ENCODE measurements at regions not wholly inside any gene's neighbourhood (a gene's known extent, or its start where the extent isn't known, plus 50 kb on each side); places are given as distances from the start of the nearest gene placed in this dataset.

DNA sequence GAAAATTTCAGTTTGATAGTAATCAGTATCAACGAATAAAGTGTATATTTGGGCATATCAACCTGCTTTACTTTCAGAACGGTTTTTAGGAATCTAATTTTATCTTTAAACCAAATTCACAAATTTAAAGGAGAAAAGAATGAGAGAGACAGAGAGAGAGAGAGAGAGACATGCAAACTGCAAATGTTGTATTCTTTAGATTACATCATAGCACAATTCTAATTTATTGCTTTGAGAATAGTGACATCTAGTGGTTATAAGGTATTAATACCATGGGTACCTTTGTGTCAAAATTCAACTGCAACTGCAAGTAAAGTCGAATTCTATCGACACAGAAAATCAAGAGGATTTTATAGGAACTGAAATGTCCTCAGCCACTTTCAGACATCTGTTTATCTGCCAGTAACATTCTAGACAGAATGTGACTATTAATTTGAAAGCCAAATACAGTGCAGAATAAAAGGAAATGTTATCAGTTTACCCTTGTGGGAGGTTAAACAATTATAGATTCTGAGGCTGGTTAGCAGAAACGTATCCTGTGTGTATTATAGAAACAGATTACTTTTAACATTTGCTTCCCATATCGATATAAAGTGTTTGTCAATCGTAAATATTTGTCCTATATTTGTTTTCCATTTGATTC, 529.8 kb upstream of the VRK2 start:
- no peaks in the 10 kb centered on the region for H3K36me3 Mint-ChIP-seq (ENCODE audit: low read depth)
- no peak overlapping the region for H3K27ac Mint-ChIP-seq
- H3K9me3 Mint-ChIP-seq: no peaks in the 10 kb centered on the region
- H3K27me3 Mint-ChIP-seq: no peaks in the 10 kb centered on the region
- no peaks in the 10 kb centered on the region for H3K4me1 Mint-ChIP-seq
- DNase-seq (no peak), ATAC-seq (no peak)
- H3K4me3 Mint-ChIP-seq: no peak overlapping the region

DNA sequence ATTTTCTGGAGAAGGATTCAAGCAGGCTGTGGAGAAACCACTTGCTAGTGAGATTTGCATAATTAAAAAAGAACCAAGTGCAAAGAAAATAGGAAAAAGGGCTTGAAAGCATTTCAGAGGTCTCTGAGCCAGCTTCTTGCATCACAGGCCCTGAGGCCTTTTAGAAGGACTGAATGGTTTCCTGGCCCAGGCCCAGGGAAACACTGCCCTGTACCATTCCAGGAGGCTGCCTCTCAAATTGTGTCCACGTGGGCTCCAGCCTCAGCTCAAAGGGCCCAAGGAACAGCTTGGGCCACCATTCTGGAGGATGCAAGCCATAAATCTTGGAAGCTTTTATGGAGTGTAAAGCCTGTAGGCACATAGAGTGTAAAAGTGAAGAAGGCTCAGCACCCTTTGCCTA, 523.3 kb upstream of the VRK2 start:
- Mint-ChIP-seq H3K4me3 (no peak overlapping the region), H3K27me3 (no peaks in the 10 kb centered on the region), H3K36me3 (ENCODE audit: low read depth) (no peaks in the 10 kb centered on the region), H3K9me3 (peaks cover 17% of the 10 kb centered on the region), H3K4me1 (no peaks in the 10 kb centered on the region), H3K27ac (no peak overlapping the region)
- ATAC-seq (no peak), DNase-seq (no peak)

DNA sequence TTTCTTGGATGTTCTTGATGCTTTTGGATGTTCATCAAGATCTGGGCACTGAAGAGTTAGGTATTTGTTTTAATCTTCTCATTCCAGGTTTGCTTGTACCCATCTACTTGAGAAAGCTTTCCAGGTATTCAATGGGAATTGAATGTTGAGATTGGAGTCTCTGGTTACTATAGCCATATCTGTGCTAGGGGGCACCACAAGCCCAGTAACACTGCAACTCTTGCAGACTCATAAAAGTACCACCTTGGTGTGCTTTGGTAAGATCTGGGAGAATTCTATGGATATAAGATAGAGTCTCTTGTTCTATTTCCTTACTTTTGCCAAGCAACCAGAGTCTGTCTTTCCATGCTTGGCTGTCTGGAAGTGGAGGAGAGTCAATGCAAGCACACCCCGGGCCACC, 518.9 kb upstream of the VRK2 start:
- peaks cover 27% of the 10 kb centered on the region for H3K9me3 Mint-ChIP-seq
- H3K4me1 Mint-ChIP-seq: no peaks in the 10 kb centered on the region
- H3K27ac Mint-ChIP-seq: no peak overlapping the region
- no peaks in the 10 kb centered on the region for H3K27me3 Mint-ChIP-seq
- ATAC-seq: no peak
- peaks cover 4% of the 10 kb centered on the region for H3K36me3 Mint-ChIP-seq (ENCODE audit: low read depth)
- no peak for DNase-seq
- H3K4me3 Mint-ChIP-seq: no peak overlapping the region

DNA sequence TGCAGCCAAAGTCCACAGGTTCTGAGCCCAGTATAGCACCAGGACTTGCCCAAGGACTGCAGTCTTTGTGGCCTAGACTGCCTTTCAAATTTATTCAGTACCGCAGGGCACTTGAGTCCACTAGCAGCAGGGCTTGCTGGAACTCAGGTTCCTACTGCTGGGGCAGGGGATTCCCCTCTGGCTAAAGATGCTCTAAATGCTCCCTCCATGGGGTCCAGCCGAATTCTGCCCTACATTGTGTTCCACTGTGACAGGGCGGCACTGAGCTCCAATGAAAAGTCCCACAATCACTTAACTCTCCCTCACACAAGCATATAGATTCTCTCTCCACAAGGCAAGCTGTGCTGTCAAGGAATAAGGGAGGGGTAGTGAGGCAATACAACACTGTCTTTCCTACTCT, 518.1 kb upstream of the VRK2 start:
- Mint-ChIP-seq H3K9me3 (peaks cover 27% of the 10 kb centered on the region), H3K27ac (no peak overlapping the region), H3K27me3 (no peaks in the 10 kb centered on the region), H3K36me3 (ENCODE audit: low read depth) (peaks cover 4% of the 10 kb centered on the region), H3K4me3 (no peak overlapping the region), H3K4me1 (no peaks in the 10 kb centered on the region)
- ATAC-seq (no peak), DNase-seq (no peak)

DNA sequence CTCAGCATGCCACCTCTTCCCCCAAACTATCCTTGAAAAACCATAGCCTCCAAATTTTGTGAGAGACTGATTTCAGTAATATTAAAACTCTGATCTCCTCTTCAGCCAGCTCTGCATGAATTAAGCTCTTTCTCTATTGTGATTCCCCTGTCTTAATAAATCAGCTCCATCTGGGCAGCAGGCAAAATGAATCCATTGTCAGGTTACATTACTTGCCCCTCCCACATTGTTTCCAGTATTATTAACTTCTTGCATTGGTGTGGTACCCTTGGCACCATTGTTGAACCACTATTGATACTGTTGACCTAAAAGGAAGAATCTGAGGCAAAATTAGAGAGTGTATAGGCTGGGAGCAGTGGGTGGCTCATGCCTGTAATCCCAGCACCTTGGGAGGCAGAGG, 512.2 kb upstream of the VRK2 start:
- ATAC-seq: no peak
- Mint-ChIP-seq H3K27me3 (no peaks in the 10 kb centered on the region), H3K36me3 (ENCODE audit: low read depth) (no peaks in the 10 kb centered on the region), H3K27ac (no peak overlapping the region), H3K4me1 (no peaks in the 10 kb centered on the region), H3K9me3 (peaks cover 1% of the 10 kb centered on the region), H3K4me3 (no peak overlapping the region)
- DNase-seq: no peak

DNA sequence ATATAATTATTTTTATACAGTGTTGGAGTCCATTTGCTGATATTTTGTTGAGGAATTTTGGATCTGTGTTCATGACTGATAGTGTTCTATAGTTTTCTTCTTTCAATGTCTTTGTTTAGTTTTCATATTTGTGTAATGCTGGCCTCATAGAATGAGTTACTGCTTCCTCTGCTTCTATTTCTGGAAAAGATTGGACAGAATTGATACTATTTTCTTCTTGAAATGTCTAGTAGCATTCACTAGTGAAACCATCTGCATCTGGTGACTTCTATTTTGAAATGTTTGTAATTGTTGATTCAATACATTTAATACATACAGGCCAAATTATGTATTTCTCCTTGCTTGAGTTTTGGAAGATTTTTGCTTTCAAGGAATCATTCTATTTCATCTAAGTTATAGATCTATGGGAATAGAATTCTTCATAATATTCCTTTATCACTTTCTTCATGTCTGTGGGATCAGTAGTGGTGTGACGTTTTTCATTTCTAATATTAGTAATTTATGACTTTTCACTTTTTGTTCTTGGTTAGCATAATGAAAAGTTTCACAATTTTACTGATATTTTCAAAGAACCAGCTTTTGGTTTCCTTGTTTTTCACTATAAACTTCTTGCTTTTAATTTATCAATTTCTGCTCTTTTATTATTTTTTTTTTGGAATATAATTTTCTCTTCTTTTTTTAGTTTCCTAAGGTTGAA, 509.9 kb upstream of the VRK2 start:
- Mint-ChIP-seq H3K4me3 (no peak overlapping the region), H3K9me3 (no peaks in the 10 kb centered on the region), H3K27ac (no peak overlapping the region), H3K27me3 (no peaks in the 10 kb centered on the region), H3K4me1 (no peaks in the 10 kb centered on the region), H3K36me3 (ENCODE audit: low read depth) (no peaks in the 10 kb centered on the region)
- no peak for DNase-seq
- no peak for ATAC-seq

DNA sequence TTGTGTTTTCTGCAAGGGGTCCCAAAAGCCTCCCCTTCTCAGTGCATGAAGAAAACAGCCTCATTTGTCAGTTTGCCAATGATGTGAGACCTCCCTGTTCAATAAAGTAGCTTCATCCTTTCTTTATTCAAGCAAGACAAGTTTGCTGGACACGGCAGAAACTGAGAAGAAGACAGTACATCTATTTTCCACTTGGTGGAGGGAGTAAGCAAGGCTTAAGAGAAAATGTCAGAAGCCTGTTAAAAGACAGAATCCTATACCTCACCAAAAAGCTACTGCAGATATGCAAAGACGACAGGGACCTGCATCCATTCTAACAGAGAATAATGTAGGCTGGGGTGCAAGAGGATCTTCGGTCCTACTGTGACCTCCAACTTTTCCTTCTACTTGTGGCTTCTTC, 506.8 kb upstream of the VRK2 start:
- no peak for DNase-seq
- peaks cover 8% of the 10 kb centered on the region for H3K9me3 Mint-ChIP-seq

DNA sequence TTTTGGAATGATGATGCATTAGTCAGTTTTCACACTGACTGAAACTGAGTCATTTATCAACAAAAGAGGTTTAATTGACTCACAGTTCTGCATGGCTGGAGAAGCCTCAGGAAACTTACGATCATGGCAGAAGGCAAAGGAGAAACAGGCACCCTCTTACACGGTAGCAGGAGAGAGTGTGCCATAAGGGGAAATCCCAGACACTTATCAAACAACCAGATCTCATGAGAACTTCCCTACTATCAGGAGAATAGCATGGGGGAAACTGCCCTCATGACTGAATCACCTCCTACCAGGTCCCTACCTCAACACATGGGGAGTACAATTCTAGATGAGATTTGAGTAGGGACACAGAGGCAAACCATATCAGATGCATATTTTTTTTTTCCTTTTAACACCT, 504.5 kb upstream of the VRK2 start:
- H3K27ac Mint-ChIP-seq: no peak overlapping the region
- H3K4me1 Mint-ChIP-seq: no peaks in the 10 kb centered on the region
- peaks cover 3% of the 10 kb centered on the region for H3K27me3 Mint-ChIP-seq
- no peak overlapping the region for H3K4me3 Mint-ChIP-seq
- no peaks in the 10 kb centered on the region for H3K36me3 Mint-ChIP-seq (ENCODE audit: low read depth)
- peaks cover 8% of the 10 kb centered on the region for H3K9me3 Mint-ChIP-seq
- ATAC-seq (peak; percentile 46), DNase-seq (no peak)

More for the DNA sequence above, 506.8 kb upstream of the VRK2 start:
- H3K4me1 Mint-ChIP-seq: no peaks in the 10 kb centered on the region
- no peaks in the 10 kb centered on the region for H3K27me3 Mint-ChIP-seq
- H3K27ac Mint-ChIP-seq: no peak overlapping the region
- H3K4me3 Mint-ChIP-seq: no peak overlapping the region
- no peak for ATAC-seq
- no peaks in the 10 kb centered on the region for H3K36me3 Mint-ChIP-seq (ENCODE audit: low read depth)

DNA sequence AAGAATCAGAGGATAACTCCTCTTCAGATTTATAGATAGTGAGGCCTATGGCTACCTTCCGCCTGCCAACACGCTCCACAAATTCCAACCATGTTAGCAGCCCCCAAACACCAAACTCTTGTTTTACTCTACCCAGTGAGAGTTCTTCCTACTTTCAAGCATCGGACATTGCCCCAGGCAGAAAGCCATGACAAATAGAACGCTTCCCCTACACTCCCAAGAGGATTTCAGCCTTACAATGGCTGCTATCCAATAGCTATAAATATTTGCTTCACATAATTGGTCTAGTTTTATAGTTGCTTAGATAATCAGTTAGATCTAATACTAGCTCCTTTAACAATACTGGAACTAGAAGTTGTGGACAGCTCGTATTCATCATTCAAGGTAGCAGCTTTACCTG, 503.4 kb upstream of the VRK2 start:
- Mint-ChIP-seq H3K4me3 (no peak overlapping the region), H3K4me1 (no peaks in the 10 kb centered on the region), H3K27me3 (peaks cover 3% of the 10 kb centered on the region), H3K27ac (no peak overlapping the region), H3K36me3 (ENCODE audit: low read depth) (no peaks in the 10 kb centered on the region), H3K9me3 (peaks cover 8% of the 10 kb centered on the region)
- DNase-seq: no peak
- no peak for ATAC-seq

DNA sequence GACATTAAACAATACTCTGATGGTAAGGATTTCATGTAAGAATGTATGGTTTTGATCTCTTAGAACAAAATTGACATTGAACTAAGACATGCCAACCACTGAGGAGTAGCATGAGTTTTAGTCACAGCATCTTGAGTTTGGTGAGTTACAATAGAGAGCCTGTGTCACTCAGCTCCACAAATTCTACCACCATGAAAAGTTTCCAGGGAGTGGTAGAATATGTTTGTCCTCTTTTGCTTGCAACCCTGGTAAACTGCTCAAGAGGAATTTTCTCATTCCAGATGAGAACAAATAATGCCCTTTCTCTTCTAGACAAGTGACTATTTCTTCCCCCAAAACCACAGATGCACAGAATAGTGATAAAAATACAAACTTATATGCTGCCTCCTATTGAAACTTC, 502.0 kb upstream of the VRK2 start:
- ATAC-seq: no peak

DNA sequence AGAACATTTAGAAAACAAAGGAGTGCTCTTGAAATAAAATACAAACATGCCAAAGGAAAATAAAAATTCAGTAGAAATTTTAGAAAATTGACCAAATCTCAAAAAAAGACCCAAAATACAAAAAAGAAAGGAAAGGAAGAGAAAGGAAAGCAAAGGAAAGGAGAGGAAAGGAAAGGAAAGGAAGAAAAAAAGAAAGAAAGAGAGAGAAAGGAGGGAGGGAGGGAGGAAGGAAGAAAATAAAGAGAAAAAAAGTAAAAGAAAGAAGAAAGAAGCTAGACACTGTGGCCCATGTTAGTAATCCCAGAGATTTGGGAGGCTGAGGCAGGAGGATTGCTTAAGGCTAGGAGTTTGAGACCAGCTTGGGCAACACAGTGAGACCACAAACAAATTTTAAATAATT, 500.1 kb upstream of the VRK2 start:
- H3K36me3 Mint-ChIP-seq (ENCODE audit: low read depth): no peaks in the 10 kb centered on the region
- H3K27me3 Mint-ChIP-seq: peaks cover 3% of the 10 kb centered on the region
- no peak overlapping the region for H3K4me3 Mint-ChIP-seq
- H3K9me3 Mint-ChIP-seq: peaks cover 8% of the 10 kb centered on the region
- H3K27ac Mint-ChIP-seq: no peak overlapping the region
- DNase-seq: no peak
- peaks cover 6% of the 10 kb centered on the region for H3K4me1 Mint-ChIP-seq
- no peak for ATAC-seq

More for the DNA sequence above, 502.0 kb upstream of the VRK2 start:
- Mint-ChIP-seq H3K36me3 (ENCODE audit: low read depth) (no peaks in the 10 kb centered on the region), H3K27me3 (peaks cover 3% of the 10 kb centered on the region), H3K4me3 (no peak overlapping the region), H3K9me3 (peaks cover 8% of the 10 kb centered on the region), H3K27ac (no peak overlapping the region), H3K4me1 (peaks cover 3% of the 10 kb centered on the region)
- DNase-seq: no peak

DNA sequence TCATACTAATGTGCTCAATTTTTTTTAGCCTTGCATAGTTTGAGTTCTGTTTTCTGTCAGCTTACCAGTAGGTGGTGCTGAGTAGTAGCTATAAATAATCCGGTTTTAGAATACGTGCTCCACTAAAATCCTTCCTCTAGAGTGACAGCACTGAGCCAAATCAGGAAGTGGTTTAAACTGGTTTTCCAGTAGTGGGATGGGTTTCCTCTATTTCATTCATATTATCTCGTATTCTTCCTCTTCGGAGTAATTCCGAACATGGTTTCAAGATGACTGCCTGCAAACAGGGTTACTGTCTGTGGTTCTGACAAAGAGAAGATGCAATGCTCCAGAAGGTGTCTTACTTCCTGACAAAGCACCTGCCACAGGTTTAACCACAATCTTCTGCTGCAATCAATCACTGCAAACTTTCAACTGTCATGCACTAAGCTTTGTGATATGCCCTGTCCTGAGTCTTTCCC, 496.9 kb upstream of the VRK2 start:
- Mint-ChIP-seq H3K4me3 (no peak overlapping the region), H3K9me3 (no peaks in the 10 kb centered on the region), H3K4me1 (peaks cover 6% of the 10 kb centered on the region), H3K27ac (no peak overlapping the region), H3K36me3 (ENCODE audit: low read depth) (no peaks in the 10 kb centered on the region), H3K27me3 (peaks cover 3% of the 10 kb centered on the region)
- ATAC-seq: peak; percentile 28
- DNase-seq: no peak

DNA sequence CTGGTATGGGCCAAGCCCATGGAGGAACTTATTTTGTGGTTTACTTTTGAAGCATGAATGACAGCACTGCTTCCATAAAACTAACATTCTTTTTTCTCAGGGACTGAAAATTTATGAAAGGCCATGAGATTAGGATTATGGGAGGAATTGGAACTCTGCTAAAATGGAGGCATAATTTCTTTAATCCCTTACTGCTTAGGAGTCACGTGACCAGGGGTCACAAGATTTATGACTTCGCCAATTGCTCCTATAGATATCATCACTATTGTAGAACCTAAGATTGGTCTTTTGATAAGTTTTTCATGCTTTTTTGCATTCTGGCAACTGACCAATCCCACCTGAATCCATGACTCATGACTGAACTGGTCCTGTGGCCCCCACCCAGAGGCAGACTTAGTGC, 495.7 kb upstream of the VRK2 start:
- no peak for ATAC-seq
- Mint-ChIP-seq H3K27me3 (no peaks in the 10 kb centered on the region), H3K27ac (no peak overlapping the region), H3K9me3 (peaks cover 10% of the 10 kb centered on the region), H3K4me1 (peaks cover 6% of the 10 kb centered on the region), H3K4me3 (no peak overlapping the region), H3K36me3 (ENCODE audit: low read depth) (no peaks in the 10 kb centered on the region)
- DNase-seq: no peak

DNA sequence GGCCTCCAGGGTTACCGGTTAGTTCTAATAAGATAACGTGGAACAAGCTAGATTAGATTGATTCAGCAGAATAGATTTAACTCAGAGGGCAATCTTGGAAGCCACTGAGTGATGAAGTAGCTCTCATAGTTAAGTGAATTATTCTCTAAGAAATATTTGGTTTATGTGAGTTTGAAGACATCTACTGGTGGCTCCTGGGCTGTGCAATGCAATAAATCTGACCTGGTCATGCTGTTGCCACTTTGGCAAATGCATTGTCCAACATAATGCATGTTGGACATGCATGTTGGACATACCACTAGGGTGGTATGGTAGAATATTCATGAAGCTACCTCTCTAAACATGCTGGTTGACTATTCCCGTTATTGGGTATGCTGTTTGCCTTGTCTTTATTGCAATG, 493.7 kb upstream of the VRK2 start:
- H3K27me3 Mint-ChIP-seq: no peaks in the 10 kb centered on the region
- H3K9me3 Mint-ChIP-seq: peaks cover 10% of the 10 kb centered on the region
- ATAC-seq: no peak
- H3K27ac Mint-ChIP-seq: no peak overlapping the region
- no peak for DNase-seq
- no peak overlapping the region for H3K4me3 Mint-ChIP-seq
- H3K36me3 Mint-ChIP-seq (ENCODE audit: low read depth): no peaks in the 10 kb centered on the region
- H3K4me1 Mint-ChIP-seq: peaks cover 6% of the 10 kb centered on the region

DNA sequence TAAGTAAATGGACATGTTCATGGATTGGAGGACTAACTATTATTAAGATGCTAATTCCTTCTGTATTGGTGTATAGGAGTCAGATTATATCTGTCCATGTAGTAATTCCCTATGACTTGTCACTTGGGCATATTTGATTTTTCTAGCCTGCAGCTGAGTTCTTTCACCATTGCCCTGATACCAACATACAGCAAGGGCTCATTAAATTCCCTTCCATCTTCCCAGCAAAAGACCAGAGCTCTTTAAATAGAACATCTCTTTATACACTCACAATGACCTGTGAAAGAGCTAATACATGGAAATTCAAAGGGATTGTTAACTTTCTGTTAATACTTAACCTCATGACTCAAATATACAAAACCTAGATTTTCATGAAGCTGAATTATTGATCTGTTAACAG, 492.3 kb upstream of the VRK2 start:
- H3K27ac Mint-ChIP-seq: no peak overlapping the region
- H3K27me3 Mint-ChIP-seq: no peaks in the 10 kb centered on the region
- DNase-seq: no peak
- no peak for ATAC-seq
- no peak overlapping the region for H3K4me3 Mint-ChIP-seq
- H3K9me3 Mint-ChIP-seq: peaks cover 10% of the 10 kb centered on the region
- H3K4me1 Mint-ChIP-seq: peaks cover 6% of the 10 kb centered on the region
- no peaks in the 10 kb centered on the region for H3K36me3 Mint-ChIP-seq (ENCODE audit: low read depth)

Data from activated naive CD8-positive, alpha-beta T cell treated with anti-CD3 and anti-CD28 coated beads, Interleukin-2, amount 50 U/mL, for 24 hours (primary cell).